ELR (cell line): ENCODE measurements at regions not wholly inside any gene's neighbourhood (a gene's known extent, or its start where the extent isn't known, plus 50 kb on each side); places are given as distances from the start of the nearest gene placed in this dataset.

Experiments used
- DNase-seq: peaks from one replicate; pipeline ENCODE4 v3.0.0-alpha.2; 2015; ENCODE audit warnings: low read depth

GRCh38 chr11:116442238-116442752 is 330.5 kb downstream of the BUD13 start:
- DNase-seq, result no peak

- DNase-seq, result no peak
Observed at GRCh38 chr11:116439361-116439677, 333.5 kb downstream of the BUD13 start.

- DNase-seq, result no peak
Observed at GRCh38 chr11:116438651-116439360, 334.0 kb downstream of the BUD13 start.

GRCh38 chr11:116434986-116435385 is 337.8 kb downstream of the BUD13 start:
- no peak for DNase-seq

GRCh38 chr11:116432301-116432700 is 340.5 kb downstream of the BUD13 start:
- DNase-seq, result no peak

GRCh38 chr11:116431842-116432241 is 340.9 kb downstream of the BUD13 start:
- DNase-seq, result no peak

- DNase-seq, result no peak
Observed at GRCh38 chr11:116428638-116428975, 344.2 kb downstream of the BUD13 start.

- DNase-seq, result no peak
Observed at GRCh38 chr11:116427903-116428637, 344.7 kb downstream of the BUD13 start.

- no peak for DNase-seq
Observed at GRCh38 chr11:116427337-116427902, 345.4 kb downstream of the BUD13 start.

GRCh38 chr11:116426761-116427160 is 346.0 kb downstream of the BUD13 start:
- no peak for DNase-seq

GRCh38 chr11:116424615-116425261 is 348.0 kb downstream of the BUD13 start:
- no peak for DNase-seq

GRCh38 chr11:116422956-116423600 is 349.7 kb downstream of the BUD13 start:
- no peak for DNase-seq

- no peak for DNase-seq
Observed at GRCh38 chr11:116422556-116422955, 350.2 kb downstream of the BUD13 start.

GRCh38 chr11:116421529-116422185 is 351.1 kb downstream of the BUD13 start:
- DNase-seq, result no peak

- peak; percentile 19 for DNase-seq
Observed at GRCh38 chr11:116420770-116421528, 351.8 kb downstream of the BUD13 start.

GRCh38 chr11:116420030-116420429 is 352.8 kb downstream of the BUD13 start:
- DNase-seq, result no peak

GRCh38 chr11:116418388-116419041 is 354.3 kb downstream of the BUD13 start:
- no peak for DNase-seq

- no peak for DNase-seq
Observed at GRCh38 chr11:116416852-116417251, 355.9 kb downstream of the BUD13 start.

GRCh38 chr11:116415095-116415494 is 357.7 kb downstream of the BUD13 start:
- peak; percentile 2 for DNase-seq

GRCh38 chr11:116414357-116414880 is 358.4 kb downstream of the BUD13 start:
- no peak for DNase-seq
